Ectodermal cell (in vitro differentiated cells): ENCODE measurements at regions not wholly inside any gene's neighbourhood (a gene's known extent, or its start where the extent isn't known, plus 50 kb on each side); places are given as distances from the start of the nearest gene placed in this dataset.

Experiments
- H3K27ac ChIP-seq: 2 replicates; pipeline ENCODE4 v1.7.0; 2013; ENCODE audit warnings: mild to moderate bottlenecking, low read depth, low read length; ENCODE audit not compliant: insufficient read depth, poor library complexity, severe bottlenecking
- H3K27me3 ChIP-seq: 2 replicates; pipeline ENCODE4 v1.7.0; 2013; ENCODE audit warnings: mild to moderate bottlenecking, low read length; ENCODE audit not compliant: insufficient read depth, control insufficient read depth, poor library complexity, severe bottlenecking
- H3K36me3 ChIP-seq: one replicate; pipeline ENCODE4 v1.7.0; 2013; ENCODE audit warnings: low read length; ENCODE audit not compliant: control insufficient read depth, insufficient read depth
- H3K4me1 ChIP-seq: one replicate; pipeline ENCODE4 v1.7.0; 2013; ENCODE audit warnings: low read length; ENCODE audit not compliant: control insufficient read depth, insufficient read depth
- H3K4me3 ChIP-seq: 2 replicates; pipeline ENCODE4 v1.7.0; 2013; ENCODE audit warnings: low read depth, low read length, control low read depth; ENCODE audit not compliant: insufficient read depth
- H3K9me3 ChIP-seq: 2 replicates; pipeline ENCODE4 v1.7.0; 2013; ENCODE audit warnings: mild to moderate bottlenecking, low read length, moderate library complexity; ENCODE audit not compliant: control insufficient read depth
- WGBS, 2 experiments: methylation state at CpG; one replicate each; pipeline ENCODE4 v1.1.7; 2013; ENCODE audit warnings: missing lambda C conversion rate in 2 of 2; 5-methylcytosine and 5-hydroxymethylcytosine counted together

DNA sequence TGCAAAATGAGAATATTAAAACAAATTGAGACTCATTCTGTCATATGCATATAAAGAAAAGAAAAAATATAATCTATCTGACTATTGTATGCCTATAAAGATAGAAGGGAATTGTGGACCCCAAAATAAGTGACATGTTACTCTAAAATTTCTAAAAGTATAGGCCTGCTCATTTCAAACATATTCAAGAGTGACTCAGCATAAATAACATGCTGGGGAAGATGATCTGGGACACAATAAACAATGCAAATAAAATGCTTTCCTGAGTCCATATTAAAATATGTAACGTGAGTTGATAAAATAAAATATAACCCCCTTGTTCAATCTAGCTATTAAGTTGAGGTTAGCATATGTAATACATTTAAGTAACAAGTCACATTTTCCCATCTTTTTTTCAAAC lies 882.0 kb upstream of the EDIL3 start:
- Histone ChIP-seq H3K27me3 (no peaks in the 10 kb centered on the region), H3K36me3 (no peaks in the 10 kb centered on the region), H3K9me3 (no peaks in the 10 kb centered on the region), H3K27ac (no peak overlapping the region), H3K4me1 (no peaks in the 10 kb centered on the region), H3K4me3 (no peak overlapping the region)
- WGBS, 2 experiments = no CpG with 5 or more reads among the region's 1 CpG

DNA sequence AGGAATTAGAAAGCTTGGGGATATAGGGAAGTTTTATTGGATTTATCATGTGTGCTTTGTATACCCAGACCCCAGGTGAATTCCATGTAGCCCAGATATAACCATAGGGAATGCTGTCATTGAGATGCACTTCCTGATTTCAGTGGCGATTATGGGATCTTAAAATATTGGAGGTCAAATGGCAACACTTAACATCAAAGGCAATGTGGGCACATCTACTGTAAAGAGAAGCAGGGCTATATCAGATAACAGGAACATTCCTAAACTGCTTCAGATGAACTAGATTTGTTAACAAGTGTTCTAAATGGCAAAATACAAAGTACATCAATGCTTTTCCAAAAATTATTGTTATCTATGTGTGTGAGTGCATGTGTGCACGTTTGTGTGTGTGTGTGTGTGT lies 883.5 kb upstream of the EDIL3 start:
- Histone ChIP-seq H3K36me3 (no peaks in the 10 kb centered on the region), H3K4me3 (no peak overlapping the region), H3K9me3 (no peaks in the 10 kb centered on the region), H3K4me1 (no peaks in the 10 kb centered on the region), H3K27me3 (no peaks in the 10 kb centered on the region), H3K27ac (no peak overlapping the region)
- 83 to 91% methylated on average over 2 of the region's 2 CpGs for WGBS, 2 experiments

DNA sequence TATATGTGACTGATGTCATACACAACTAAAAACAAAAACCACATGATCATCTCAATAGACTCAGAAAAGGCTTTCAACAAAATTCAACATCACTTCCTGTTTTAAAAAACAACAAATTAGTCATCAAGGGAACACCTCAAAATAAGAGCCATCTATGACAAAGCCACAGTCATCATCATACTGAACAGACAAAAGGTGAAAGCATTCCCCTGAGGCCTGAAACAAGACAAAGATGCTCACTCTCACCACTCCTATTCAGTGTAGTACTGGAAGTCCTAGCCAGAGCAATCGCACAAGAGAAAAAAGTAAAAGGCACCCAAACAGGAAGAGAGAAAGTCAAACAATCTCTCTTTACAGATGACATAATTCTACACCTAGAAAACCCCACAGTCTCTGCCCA lies 893.5 kb upstream of the EDIL3 start:
- WGBS, 2 experiments = 85 to 88% methylated on average over 1 of the region's 1 CpG
- H3K27ac ChIP-seq = no peak overlapping the region
- H3K36me3 ChIP-seq = no peaks in the 10 kb centered on the region
- H3K4me1 ChIP-seq = no peaks in the 10 kb centered on the region
- no peak overlapping the region for H3K4me3 ChIP-seq
- no peaks in the 10 kb centered on the region for H3K27me3 ChIP-seq
- no peaks in the 10 kb centered on the region for H3K9me3 ChIP-seq

DNA sequence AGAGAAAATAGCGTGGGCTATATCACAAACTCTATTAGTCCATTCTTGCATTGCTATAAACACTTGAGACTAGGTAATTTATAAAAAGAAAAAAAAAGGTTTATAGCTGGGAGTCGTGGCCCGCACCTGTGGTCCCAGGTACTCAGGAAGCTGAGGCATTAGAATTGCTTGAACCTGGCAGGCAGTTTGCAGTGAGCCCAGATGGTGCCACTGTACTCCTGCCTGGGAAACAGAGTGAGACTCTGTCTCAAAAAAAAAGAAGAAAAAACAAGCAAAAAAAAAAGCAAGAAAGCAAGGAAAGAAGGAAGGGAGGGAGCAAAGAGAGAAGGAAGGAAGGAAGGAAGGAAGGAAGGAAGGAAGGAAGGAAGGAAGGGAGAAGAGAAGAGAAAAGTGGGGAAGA lies 904.2 kb upstream of the EDIL3 start:
- 95 to 98% methylated on average over 2 of the region's 3 CpGs for WGBS, 2 experiments
- Histone ChIP-seq H3K4me3 (no peak overlapping the region), H3K4me1 (no peaks in the 10 kb centered on the region), H3K36me3 (no peaks in the 10 kb centered on the region), H3K9me3 (no peaks in the 10 kb centered on the region), H3K27me3 (no peaks in the 10 kb centered on the region), H3K27ac (no peak overlapping the region)

DNA sequence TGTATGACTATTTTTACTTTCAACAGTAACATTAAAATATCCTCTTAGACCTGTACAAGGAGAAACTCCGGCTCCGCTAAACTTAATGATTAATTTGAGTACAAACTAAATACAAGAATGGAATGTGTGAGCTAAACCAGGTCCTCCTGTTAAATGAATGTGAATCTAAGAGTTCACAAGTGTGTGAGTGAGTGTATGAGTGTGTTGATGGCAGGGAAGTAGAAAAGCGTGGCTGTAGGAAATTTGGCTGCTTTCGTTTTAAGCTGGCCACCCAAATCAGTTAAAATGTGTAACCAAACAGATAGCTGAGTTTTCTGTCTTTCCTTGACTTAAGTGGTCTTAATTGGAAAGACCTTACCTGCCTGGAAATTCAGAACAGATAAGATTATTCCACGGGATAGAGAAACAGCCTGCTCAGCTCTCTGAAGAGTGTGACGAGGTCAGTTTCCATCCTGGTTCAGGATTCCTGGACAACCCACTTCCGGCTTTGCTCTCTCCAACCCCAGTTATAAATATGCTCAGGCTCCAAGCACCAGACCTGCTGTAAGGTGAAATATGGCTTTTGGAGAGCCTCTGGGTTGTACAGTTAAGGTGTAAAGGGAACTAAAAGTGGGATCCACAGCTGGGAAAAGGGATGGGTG lies 908.6 kb upstream of the EDIL3 start:
- H3K36me3 ChIP-seq = no peaks in the 10 kb centered on the region
- H3K27ac ChIP-seq = no peak overlapping the region
- no peaks in the 10 kb centered on the region for H3K9me3 ChIP-seq
- H3K27me3 ChIP-seq = no peaks in the 10 kb centered on the region
- no peak overlapping the region for H3K4me3 ChIP-seq
- WGBS, 2 experiments = 92 to 94% methylated on average over 7 of the region's 7 CpGs
- no peaks in the 10 kb centered on the region for H3K4me1 ChIP-seq

DNA sequence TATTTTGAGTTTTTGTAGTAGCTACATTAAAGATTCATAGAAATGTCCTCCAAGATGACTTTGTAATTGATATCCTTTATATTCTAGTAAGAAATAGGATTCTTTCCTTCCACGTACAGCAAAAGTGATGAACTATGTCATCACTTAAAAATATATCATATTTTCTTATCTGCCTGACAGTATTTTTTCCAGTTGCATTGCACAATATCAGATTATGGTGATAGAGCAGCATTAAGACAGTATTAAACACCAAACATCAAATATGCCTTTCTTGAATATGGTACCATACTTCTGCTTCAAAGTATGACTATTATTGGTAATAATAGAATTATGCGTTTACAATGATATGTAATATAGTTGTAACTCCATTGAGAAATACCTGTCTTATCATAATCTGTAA lies 919.8 kb upstream of the EDIL3 start:
- Histone ChIP-seq H3K36me3 (no peaks in the 10 kb centered on the region), H3K27ac (no peak overlapping the region), H3K27me3 (no peaks in the 10 kb centered on the region), H3K4me1 (no peaks in the 10 kb centered on the region), H3K4me3 (no peak overlapping the region), H3K9me3 (no peaks in the 10 kb centered on the region)
- WGBS, 2 experiments = no CpG with 5 or more reads among the region's 2 CpGs

DNA sequence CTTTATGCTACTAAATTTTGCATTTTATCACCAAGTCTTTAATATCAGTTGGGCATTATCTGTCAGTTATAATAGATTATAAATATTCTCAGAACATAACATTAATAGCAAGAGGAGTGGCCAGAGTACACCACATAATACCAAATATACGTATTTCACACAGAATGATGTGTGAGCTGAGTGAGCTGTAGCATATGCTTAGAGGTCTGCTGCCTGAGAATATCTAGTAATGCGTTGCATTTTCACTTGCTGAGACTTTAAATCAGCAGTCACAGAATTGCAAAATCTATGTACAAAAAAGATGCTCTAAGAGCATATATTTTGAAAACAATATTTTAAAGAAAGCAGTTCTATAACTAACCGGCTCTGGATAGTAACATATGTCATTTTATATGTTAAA lies 921.1 kb upstream of the EDIL3 start:
- no peaks in the 10 kb centered on the region for H3K9me3 ChIP-seq
- H3K4me3 ChIP-seq = no peak overlapping the region
- no peaks in the 10 kb centered on the region for H3K27me3 ChIP-seq
- WGBS, 2 experiments = 93 to 100% methylated on average over 1 to 2 of the region's 3 CpGs
- H3K27ac ChIP-seq = no peak overlapping the region
- H3K4me1 ChIP-seq = no peaks in the 10 kb centered on the region
- no peaks in the 10 kb centered on the region for H3K36me3 ChIP-seq

DNA sequence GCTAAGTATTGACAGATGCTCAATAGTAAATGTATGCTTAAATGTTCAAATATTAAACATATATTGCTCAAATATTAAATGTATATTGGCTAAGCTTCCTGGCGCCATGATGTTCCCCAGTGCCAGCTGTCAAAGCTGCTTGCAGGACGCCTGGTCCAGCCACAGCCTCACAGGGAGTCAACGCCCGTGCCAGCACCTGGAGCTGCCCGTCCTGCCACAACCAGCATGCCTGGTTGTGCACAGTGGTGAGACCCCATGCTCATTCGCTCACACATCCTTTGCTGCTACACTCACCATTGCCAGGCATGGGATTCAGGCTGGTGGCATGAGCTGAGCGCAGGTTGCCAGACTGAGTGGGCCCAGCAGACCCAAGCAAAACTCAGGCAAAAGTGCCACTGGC lies 926.9 kb upstream of the EDIL3 start:
- no peaks in the 10 kb centered on the region for H3K36me3 ChIP-seq
- no peak overlapping the region for H3K27ac ChIP-seq
- 84 to 89% methylated on average over 7 of the region's 7 CpGs for WGBS, 2 experiments
- no peak overlapping the region for H3K4me3 ChIP-seq
- H3K4me1 ChIP-seq = no peaks in the 10 kb centered on the region
- no peaks in the 10 kb centered on the region for H3K9me3 ChIP-seq
- H3K27me3 ChIP-seq = no peaks in the 10 kb centered on the region

DNA sequence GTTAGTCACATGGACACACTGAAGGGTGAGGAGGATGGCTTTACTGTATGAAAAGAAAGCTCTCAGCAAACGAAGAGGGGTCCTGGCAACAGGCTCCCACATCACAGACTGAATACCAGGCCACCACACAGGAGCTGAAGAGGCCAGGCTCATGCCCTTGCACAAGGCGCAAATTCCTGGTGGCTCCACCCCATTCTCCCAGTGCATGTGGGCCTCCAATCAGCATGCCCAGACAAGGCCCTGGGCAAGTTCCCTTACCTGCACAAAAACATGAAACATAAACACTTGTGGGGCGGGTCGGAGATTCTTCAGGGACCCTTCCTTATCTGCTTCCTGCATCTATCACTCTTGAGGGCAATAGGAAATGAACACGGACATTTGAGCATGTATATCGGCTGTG lies 935.8 kb upstream of the EDIL3 start:
- H3K9me3 ChIP-seq = no peaks in the 10 kb centered on the region
- no peaks in the 10 kb centered on the region for H3K36me3 ChIP-seq
- H3K27ac ChIP-seq = no peak overlapping the region
- H3K4me3 ChIP-seq = no peak overlapping the region
- H3K4me1 ChIP-seq = no peaks in the 10 kb centered on the region
- H3K27me3 ChIP-seq = no peaks in the 10 kb centered on the region
- WGBS, 2 experiments = 91 to 95% methylated on average over 4 to 6 of the region's 6 CpGs

DNA sequence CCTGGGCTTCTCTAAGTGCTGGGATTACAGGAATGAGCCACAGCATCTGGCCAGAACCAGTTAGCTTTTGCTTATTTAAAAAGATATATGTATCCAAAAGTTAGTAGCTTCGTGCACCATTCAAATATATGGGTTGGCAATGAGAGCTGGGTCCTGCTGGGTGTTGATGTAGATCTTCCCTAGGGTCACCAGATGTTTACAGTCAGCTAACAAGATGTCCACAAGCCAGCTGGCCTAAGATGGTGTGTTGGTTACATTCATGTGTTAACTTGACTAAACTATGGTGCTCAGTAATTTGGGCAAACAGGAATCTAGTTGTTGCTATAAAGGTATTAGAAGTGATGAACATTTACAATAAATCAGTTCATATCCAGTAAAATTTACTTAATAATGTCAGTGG lies 948.6 kb upstream of the EDIL3 start:
- Histone ChIP-seq H3K27me3 (no peaks in the 10 kb centered on the region), H3K9me3 (no peaks in the 10 kb centered on the region), H3K4me1 (no peaks in the 10 kb centered on the region), H3K4me3 (no peak overlapping the region), H3K36me3 (no peaks in the 10 kb centered on the region), H3K27ac (no peak overlapping the region)
- 93 to 100% methylated on average over 1 of the region's 1 CpG for WGBS, 2 experiments

DNA sequence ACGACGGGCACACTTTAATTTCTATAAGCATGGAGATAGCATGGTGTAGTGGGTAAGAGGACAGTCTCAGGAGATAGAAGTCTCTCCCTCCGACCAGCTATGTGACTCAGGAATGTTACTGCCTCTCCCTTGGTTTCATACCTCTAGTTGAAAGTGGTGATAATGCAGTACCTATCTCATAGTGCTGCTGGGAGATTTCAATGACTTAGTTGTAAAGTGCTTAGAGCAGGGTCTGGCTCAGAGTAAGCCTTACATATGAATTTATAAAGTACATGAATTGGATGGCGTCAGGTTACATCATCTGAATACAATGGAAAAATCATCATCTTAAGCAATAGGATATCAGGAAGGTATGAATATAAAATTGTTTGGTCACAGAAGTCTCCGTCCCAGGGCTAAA lies 952.8 kb upstream of the EDIL3 start:
- no peak overlapping the region for H3K27ac ChIP-seq
- no peaks in the 10 kb centered on the region for H3K9me3 ChIP-seq
- H3K4me1 ChIP-seq = no peaks in the 10 kb centered on the region
- H3K27me3 ChIP-seq = no peaks in the 10 kb centered on the region
- WGBS, 2 experiments = 93 to 94% methylated on average over 3 to 5 of the region's 5 CpGs
- no peaks in the 10 kb centered on the region for H3K36me3 ChIP-seq
- no peak overlapping the region for H3K4me3 ChIP-seq
